ENCODE measurements at regions not wholly inside any gene's neighbourhood (a gene's known extent, or its start where the extent isn't known, plus 50 kb on each side); places are given as distances from the start of the nearest gene placed in this dataset.
"Not testable (repeated sequence)": the region's sequence is repeated elsewhere in the genome, so short reads cannot be mapped to it uniquely, and the experiment has no call there.

DNA sequence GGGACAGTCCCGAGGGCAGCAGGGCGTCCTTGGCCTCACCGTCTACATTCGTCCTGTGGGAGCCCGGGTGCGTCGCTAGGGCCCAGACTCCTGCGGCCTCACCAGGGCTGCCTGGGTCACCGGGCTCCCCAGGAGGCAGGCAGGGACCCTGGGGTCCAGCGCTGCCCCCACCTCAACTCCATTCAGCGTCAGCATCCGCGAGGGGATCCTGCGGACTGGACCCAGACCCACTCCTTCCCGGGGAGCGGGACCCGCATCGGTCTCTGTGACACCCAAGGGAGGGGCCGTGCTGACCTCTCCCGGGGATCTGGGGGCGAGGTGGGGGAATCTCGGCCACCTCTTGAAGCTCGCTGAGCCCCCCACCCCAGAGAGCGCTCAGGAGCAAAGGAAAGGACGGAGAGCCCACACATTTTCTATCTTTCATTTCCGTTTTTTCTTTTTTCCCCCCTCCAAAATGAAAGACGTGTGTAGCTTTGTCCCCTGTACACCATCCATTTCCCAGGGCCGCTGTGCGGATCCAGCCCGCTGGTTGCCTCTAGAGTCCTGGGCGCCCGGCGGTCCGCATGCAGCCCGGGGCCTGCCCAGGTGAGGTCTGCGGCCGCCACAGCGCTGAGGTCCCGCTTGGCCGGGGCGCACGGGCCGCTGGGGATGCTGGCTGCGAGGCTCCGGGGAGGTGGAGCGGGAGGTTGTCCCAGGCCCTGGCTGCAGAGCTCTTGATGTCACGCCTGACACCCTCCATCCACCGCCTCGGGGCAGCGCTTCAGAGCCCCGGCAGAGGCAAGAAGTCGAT is 178.0 kb upstream of the TPTE start:
- H3K36me3 ChIP-seq (ENCODE audit: control insufficient read depth, insufficient read depth, low read length); DNase-seq (ENCODE audit: low read depth, low spot score); CTCF ChIA-PET; H3K9me3 ChIP-seq (ENCODE audit: control insufficient read depth, insufficient read depth, low read depth, low read length); ATAC-seq; BruUV-seq (replicated peaks); in situ Hi-C loops (cut with HindIII; ENCODE audit: low pct_unique_long_range_greater_than_20kb, low sequenced_read_pairs); H3K27ac ChIP-seq (ENCODE audit: low read length); H3K4me3 ChIP-seq (ENCODE audit: low read depth in 2 of 2, low read length in 2 of 2); H3K27me3 ChIP-seq (ENCODE audit: control insufficient read depth, insufficient read depth, low read length); POLR2A ChIA-PET; intact Hi-C loops (cut with micrococcal nuclease; ENCODE audit: unreplicated experiment); H3K4me1 ChIP-seq (ENCODE audit: control insufficient read depth, insufficient read depth, low read length): not testable (repeated sequence)

DNA sequence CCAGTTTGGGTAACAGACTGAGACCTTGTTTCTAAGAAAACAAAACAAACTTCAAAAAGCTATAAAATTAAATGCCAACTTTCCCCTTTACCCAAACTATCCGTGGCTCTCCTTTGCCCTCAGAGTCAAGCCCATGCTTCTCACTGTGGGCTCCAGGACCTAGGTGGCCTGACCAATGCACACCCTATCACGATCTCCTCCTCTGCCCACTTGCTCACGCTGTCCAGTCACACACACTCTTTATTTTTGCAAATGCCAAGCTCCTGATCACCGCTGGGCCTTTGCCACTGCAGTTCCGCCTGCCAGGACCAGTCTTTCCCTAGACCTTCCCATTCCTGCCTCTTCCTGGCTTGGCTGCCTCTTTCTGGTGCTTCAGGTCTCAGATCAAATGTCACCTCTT is 177.1 kb upstream of the TPTE start:
- ATAC-seq; DNase-seq (ENCODE audit: low read depth, low spot score); H3K36me3 ChIP-seq (ENCODE audit: control insufficient read depth, insufficient read depth, low read length); CTCF ChIA-PET; POLR2A ChIA-PET; intact Hi-C loops (cut with micrococcal nuclease; ENCODE audit: unreplicated experiment); H3K4me3 ChIP-seq (ENCODE audit: low read depth in 2 of 2, low read length in 2 of 2); H3K9me3 ChIP-seq (ENCODE audit: control insufficient read depth, insufficient read depth, low read depth, low read length); H3K27me3 ChIP-seq (ENCODE audit: control insufficient read depth, insufficient read depth, low read length); BruUV-seq (replicated peaks); in situ Hi-C loops (cut with HindIII; ENCODE audit: low pct_unique_long_range_greater_than_20kb, low sequenced_read_pairs); H3K27ac ChIP-seq (ENCODE audit: low read length); H3K4me1 ChIP-seq (ENCODE audit: control insufficient read depth, insufficient read depth, low read length): not testable (repeated sequence)

DNA sequence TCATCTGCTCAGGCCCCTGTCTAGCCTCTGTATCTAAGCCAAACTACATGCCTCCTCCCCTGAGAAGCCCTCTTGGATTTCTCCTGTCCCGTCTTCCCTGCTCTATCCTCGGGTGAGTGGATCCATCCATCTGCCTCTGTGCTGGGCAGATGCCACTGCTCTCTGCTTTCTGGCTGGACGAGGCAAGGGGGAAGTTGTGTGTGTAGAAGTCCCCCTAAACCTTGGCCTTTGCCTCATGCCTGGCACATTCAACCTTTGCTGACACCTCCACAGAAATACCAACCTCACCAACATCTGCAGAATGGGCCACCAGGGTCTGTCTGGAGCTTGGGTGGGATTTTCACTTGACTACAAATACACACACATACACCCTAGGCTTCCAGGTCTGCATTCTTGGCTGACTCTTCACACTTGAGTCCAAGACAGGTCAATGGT is 176.2 kb upstream of the TPTE start:
- ATAC-seq; intact Hi-C loops (cut with micrococcal nuclease; ENCODE audit: unreplicated experiment); H3K27ac ChIP-seq (ENCODE audit: low read length); BruUV-seq (replicated peaks); POLR2A ChIA-PET; in situ Hi-C loops (cut with HindIII; ENCODE audit: low pct_unique_long_range_greater_than_20kb, low sequenced_read_pairs); H3K36me3 ChIP-seq (ENCODE audit: control insufficient read depth, insufficient read depth, low read length); H3K4me1 ChIP-seq (ENCODE audit: control insufficient read depth, insufficient read depth, low read length); H3K27me3 ChIP-seq (ENCODE audit: control insufficient read depth, insufficient read depth, low read length); CTCF ChIA-PET; H3K9me3 ChIP-seq (ENCODE audit: control insufficient read depth, insufficient read depth, low read depth, low read length); DNase-seq (ENCODE audit: low read depth, low spot score); H3K4me3 ChIP-seq (ENCODE audit: low read depth in 2 of 2, low read length in 2 of 2): not testable (repeated sequence)

DNA sequence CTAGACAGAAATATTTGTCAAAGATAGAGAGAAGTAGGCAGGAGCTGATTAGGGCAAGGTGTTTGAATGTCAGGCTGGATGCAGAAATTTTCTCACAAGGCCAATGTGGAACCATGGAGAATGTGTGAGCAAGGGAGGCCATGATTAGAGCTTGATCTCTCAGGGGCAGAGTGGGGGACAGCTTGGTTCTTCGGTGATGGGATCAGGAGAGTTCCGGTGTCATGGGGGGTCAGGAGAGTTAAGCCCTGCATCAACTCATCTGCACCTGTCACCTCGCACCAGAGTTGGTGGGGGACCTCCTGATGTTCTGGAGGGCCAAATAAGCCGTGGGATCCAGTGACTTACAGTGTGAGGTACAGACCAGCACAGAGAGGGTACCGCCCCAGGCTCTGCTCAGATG is 175.1 kb upstream of the TPTE start:
- H3K27ac ChIP-seq (ENCODE audit: low read length); H3K9me3 ChIP-seq (ENCODE audit: control insufficient read depth, insufficient read depth, low read depth, low read length); H3K4me1 ChIP-seq (ENCODE audit: control insufficient read depth, insufficient read depth, low read length); POLR2A ChIA-PET; BruUV-seq (replicated peaks); DNase-seq (ENCODE audit: low read depth, low spot score); CTCF ChIA-PET; intact Hi-C loops (cut with micrococcal nuclease; ENCODE audit: unreplicated experiment); ATAC-seq; in situ Hi-C loops (cut with HindIII; ENCODE audit: low pct_unique_long_range_greater_than_20kb, low sequenced_read_pairs); H3K4me3 ChIP-seq (ENCODE audit: low read depth in 2 of 2, low read length in 2 of 2); H3K27me3 ChIP-seq (ENCODE audit: control insufficient read depth, insufficient read depth, low read length); H3K36me3 ChIP-seq (ENCODE audit: control insufficient read depth, insufficient read depth, low read length): not testable (repeated sequence)

DNA sequence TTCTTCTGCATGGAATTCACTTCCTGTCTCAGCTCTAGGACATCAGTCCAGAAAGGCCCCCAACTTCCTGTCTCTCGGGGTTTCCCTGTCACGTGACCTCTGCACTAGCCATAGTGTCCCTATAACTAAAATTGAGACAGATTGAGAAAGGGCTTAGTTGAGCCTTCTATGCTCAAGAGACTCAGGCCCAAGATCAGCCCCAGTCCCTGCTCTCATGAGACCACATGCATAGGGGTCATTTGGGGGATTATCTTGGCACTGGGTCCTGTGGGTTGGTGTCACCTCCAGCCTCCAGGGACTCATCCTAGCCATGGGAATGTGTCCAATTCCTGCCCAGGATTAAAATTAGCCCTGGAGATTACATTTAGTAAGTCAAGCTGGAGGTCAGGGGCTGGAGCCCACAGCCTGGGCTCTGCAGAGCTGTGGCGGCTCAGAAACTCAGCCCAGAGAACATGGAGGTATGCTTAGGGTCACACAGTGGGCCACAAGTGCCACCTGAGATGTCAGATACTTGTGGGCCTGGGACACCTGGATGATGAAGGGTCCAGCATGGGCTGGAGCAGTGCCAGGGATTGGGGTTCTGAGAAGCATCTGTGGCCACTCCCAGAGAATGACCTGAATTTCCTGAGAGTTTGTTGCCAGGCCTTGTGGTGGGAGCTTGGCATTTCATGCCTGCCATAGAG is 174.3 kb upstream of the TPTE start:
- H3K4me1 ChIP-seq (ENCODE audit: control insufficient read depth, insufficient read depth, low read length); H3K36me3 ChIP-seq (ENCODE audit: control insufficient read depth, insufficient read depth, low read length); in situ Hi-C loops (cut with HindIII; ENCODE audit: low pct_unique_long_range_greater_than_20kb, low sequenced_read_pairs); CTCF ChIA-PET; BruUV-seq (replicated peaks); POLR2A ChIA-PET; DNase-seq (ENCODE audit: low read depth, low spot score); H3K27me3 ChIP-seq (ENCODE audit: control insufficient read depth, insufficient read depth, low read length); H3K9me3 ChIP-seq (ENCODE audit: control insufficient read depth, insufficient read depth, low read depth, low read length); H3K27ac ChIP-seq (ENCODE audit: low read length); ATAC-seq; intact Hi-C loops (cut with micrococcal nuclease; ENCODE audit: unreplicated experiment); H3K4me3 ChIP-seq (ENCODE audit: low read depth in 2 of 2, low read length in 2 of 2): not testable (repeated sequence)

DNA sequence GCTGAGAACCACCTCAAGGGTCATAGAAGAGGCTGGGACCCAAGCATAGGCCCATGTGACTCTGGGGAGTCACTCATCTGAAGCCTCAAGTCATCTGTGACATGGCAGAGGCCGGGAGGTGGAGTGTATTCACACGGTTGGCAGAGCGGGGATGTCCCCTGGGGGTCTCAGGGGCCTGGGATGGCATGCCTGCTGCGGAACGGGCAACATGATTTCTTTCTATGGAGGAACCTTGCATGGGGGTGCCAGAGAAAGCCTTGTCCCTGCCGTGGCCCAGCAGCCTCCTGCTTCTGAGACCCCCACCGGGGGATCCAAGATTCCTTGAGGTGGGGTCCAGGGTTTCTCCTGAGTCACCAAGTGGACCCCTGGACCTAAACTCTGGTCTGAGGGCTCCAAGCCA is 173.7 kb upstream of the TPTE start:
- DNase-seq (ENCODE audit: low read depth, low spot score); H3K36me3 ChIP-seq (ENCODE audit: control insufficient read depth, insufficient read depth, low read length); ATAC-seq; H3K9me3 ChIP-seq (ENCODE audit: control insufficient read depth, insufficient read depth, low read depth, low read length); in situ Hi-C loops (cut with HindIII; ENCODE audit: low pct_unique_long_range_greater_than_20kb, low sequenced_read_pairs); POLR2A ChIA-PET; H3K4me1 ChIP-seq (ENCODE audit: control insufficient read depth, insufficient read depth, low read length); H3K4me3 ChIP-seq (ENCODE audit: low read depth in 2 of 2, low read length in 2 of 2); intact Hi-C loops (cut with micrococcal nuclease; ENCODE audit: unreplicated experiment); CTCF ChIA-PET; H3K27ac ChIP-seq (ENCODE audit: low read length); BruUV-seq (replicated peaks); H3K27me3 ChIP-seq (ENCODE audit: control insufficient read depth, insufficient read depth, low read length): not testable (repeated sequence)

DNA sequence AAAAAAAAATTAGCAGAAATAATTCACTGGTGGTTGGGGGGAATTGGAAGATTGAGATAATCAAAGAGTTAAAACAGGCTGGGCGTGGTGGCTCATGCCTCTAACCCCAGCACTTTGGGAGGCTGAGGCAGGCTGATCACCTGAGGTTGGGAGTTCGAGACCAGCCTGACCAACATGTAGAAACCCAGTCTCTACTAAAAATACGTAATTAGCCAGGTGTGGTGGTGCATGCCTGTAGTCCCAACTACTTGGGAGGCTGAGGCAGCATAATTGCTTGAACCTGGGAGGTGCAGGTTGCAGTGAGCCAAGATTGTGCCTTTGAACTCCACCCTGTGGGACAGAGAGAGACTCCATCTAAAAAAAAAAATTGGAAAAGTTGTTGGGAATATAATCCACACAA is 173.2 kb upstream of the TPTE start:
- H3K36me3 ChIP-seq (ENCODE audit: control insufficient read depth, insufficient read depth, low read length); H3K4me3 ChIP-seq (ENCODE audit: low read depth in 2 of 2, low read length in 2 of 2); DNase-seq (ENCODE audit: low read depth, low spot score); H3K9me3 ChIP-seq (ENCODE audit: control insufficient read depth, insufficient read depth, low read depth, low read length); ATAC-seq; H3K27ac ChIP-seq (ENCODE audit: low read length); BruUV-seq (replicated peaks); H3K27me3 ChIP-seq (ENCODE audit: control insufficient read depth, insufficient read depth, low read length); intact Hi-C loops (cut with micrococcal nuclease; ENCODE audit: unreplicated experiment); in situ Hi-C loops (cut with HindIII; ENCODE audit: low pct_unique_long_range_greater_than_20kb, low sequenced_read_pairs); POLR2A ChIA-PET; CTCF ChIA-PET; H3K4me1 ChIP-seq (ENCODE audit: control insufficient read depth, insufficient read depth, low read length): not testable (repeated sequence)
